SK-N-SH (cell line): ENCODE measurements at regions not wholly inside any gene's neighbourhood (a gene's known extent, or its start where the extent isn't known, plus 50 kb on each side); places are given as distances from the start of the nearest gene placed in this dataset.

Experiments
- CTCF ChIA-PET: fragments of 300-600, 350-600 bp; formaldehyde crosslinking; extraction: SDS; loops from one replicate; lab custom pipeline; 2021; lab: Yijun Ruan, JAX
- POLR2A ChIA-PET: fragments of 350-600 bp; sonication (Branson Sonifier 250); formaldehyde crosslinking; extraction: SDS; loops from one replicate; lab custom pipeline; 2020; ENCODE audit warnings: antibody characterized with exemption, inconsistent platforms; lab: Yijun Ruan, JAX
- DNase-seq: peaks from one replicate; pipeline ENCODE4 v3.0.0; 2012
- H2AFZ ChIP-seq: fragments of 200-600 bp; sonication (generic); 2 replicates; pipeline ENCODE4 v1.8.1; 2016; ENCODE audit warnings: antibody characterized with exemption, mild to moderate bottlenecking, low read depth
- H3F3A ChIP-seq: fragments of 200-600 bp; sonication (generic); replicated peaks from 2 replicates; pipeline ENCODE3; 2016; ENCODE audit warnings: antibody characterized with exemption, mild to moderate bottlenecking; ENCODE audit not compliant: insufficient read depth
- H3K27ac ChIP-seq, 2 experiments: fragments of 200-500 bp in 1 of 2; fragments of 200-600 bp in 1 of 2; sonication (Bioruptor generic) in 1 of 2; sonication (generic), shearing (Covaris generic) in 1 of 2; 2 replicates each; pipeline versions ENCODE4 v1.5.1 to v1.6.1; 2014 to 2016; ENCODE audit warnings: low read depth in 2 of 2, inconsistent platforms in 1 of 2, low read length in 1 of 2, mild to moderate bottlenecking in 1 of 2, mixed read lengths in 1 of 2
- H3K27me3 ChIP-seq: fragments of 200-600 bp; sonication (generic), shearing (Covaris generic); 2 replicates; pipeline ENCODE4 v1.6.1; 2016; ENCODE audit warnings: mixed run types; ENCODE audit not compliant: insufficient read depth
- H3K36me3 ChIP-seq, 2 experiments: fragments of 200-500 bp in 1 of 2; fragments of 200-600 bp in 1 of 2; sonication (Bioruptor generic) in 1 of 2; sonication (generic) in 1 of 2; replicated peaks in 1 of 2; 2 replicates each; pipeline versions ENCODE3 to v1.5.1; 2014 to 2016; ENCODE audit warnings: low read length in 1 of 2, mild to moderate bottlenecking in 1 of 2; ENCODE audit not compliant: insufficient read depth in 2 of 2, control insufficient read depth in 1 of 2
- H3K4me1 ChIP-seq, 2 experiments: fragments of 200-500 bp in 1 of 2; fragments of 200-600 bp in 1 of 2; sonication (Bioruptor generic) in 1 of 2; sonication (generic), shearing (Covaris generic) in 1 of 2; 2 replicates each; pipeline versions ENCODE4 v1.5.1 to v1.6.1; 2014 to 2016; ENCODE audit warnings: low read depth in 1 of 2, low read length in 1 of 2, mixed run types in 1 of 2; ENCODE audit not compliant: insufficient read depth in 2 of 2, control insufficient read depth in 1 of 2
- H3K4me2 ChIP-seq: fragments of 200-600 bp; sonication (generic), shearing (Covaris generic); 2 replicates; pipeline ENCODE4 v1.6.1; 2017; ENCODE audit warnings: mixed run types
- H3K4me3 ChIP-seq, 2 experiments: fragments of 200-500 bp in 1 of 2; fragments of 200-600 bp in 1 of 2; sonication (Bioruptor generic) in 1 of 2; sonication (generic), shearing (Covaris generic) in 1 of 2; 2 replicates each; pipeline versions ENCODE4 v1.5.1 to v1.8.1; 2014 to 2016; ENCODE audit warnings: low read depth in 2 of 2, inconsistent platforms in 1 of 2, low read length in 1 of 2, mild to moderate bottlenecking in 1 of 2, mixed read lengths in 1 of 2, moderate library complexity in 1 of 2
- H3K79me2 ChIP-seq: fragments of 200-600 bp; sonication (generic); 2 replicates; pipeline ENCODE4 v1.8.1; 2017; ENCODE audit warnings: mild to moderate bottlenecking; ENCODE audit not compliant: insufficient read depth
- H3K9ac ChIP-seq: fragments of 200-600 bp; sonication (generic); 2 replicates; pipeline ENCODE4 v1.6.1; 2017; ENCODE audit warnings: mixed run types
- H3K9me2 ChIP-seq: fragments of 200-600 bp; sonication (generic); 2 replicates; pipeline ENCODE4 v1.6.1; 2017; ENCODE audit warnings: mixed run types
- H3K9me3 ChIP-seq: fragments of 200-600 bp; sonication (generic); 2 replicates; pipeline ENCODE4 v1.6.1; 2017; ENCODE audit warnings: mixed run types, mild to moderate bottlenecking, moderate library complexity
- H4K20me1 ChIP-seq: fragments of 200-600 bp; sonication (generic); 2 replicates; pipeline ENCODE4 v1.6.1; 2017; ENCODE audit warnings: mild to moderate bottlenecking, mixed run types; ENCODE audit not compliant: insufficient read depth
- CHD2 ChIP-seq: fragments of 150-350 bp; IDR thresholded peaks from 2 replicates; pipeline ENCODE4 v1.6.1; 2018; ENCODE audit warnings: low read length; ENCODE audit not compliant: partially characterized antibody
- CTCF ChIP-seq: fragments of 200-600 bp; sonication (generic); IDR thresholded peaks from 2 replicates; pipeline ENCODE4 v1.6.1; 2017; ENCODE audit warnings: antibody characterized with exemption, mild to moderate bottlenecking, moderate library complexity
- ELF1 ChIP-seq: IDR thresholded peaks from 2 replicates; pipeline ENCODE4 v1.4.0; 2012
- EP300 ChIP-seq, 2 experiments: IDR thresholded peaks; 2 replicates each; pipeline versions ENCODE4 v1.4.0 to v1.6.1; 2012; ENCODE audit warnings: borderline replicate concordance in 1 of 2, low read depth in 1 of 2, low read length in 1 of 2
- FOSL2 ChIP-seq: IDR thresholded peaks from 2 replicates; pipeline ENCODE4 v1.4.0; 2012; ENCODE audit warnings: low read depth, mild to moderate bottlenecking, moderate library complexity, borderline replicate concordance
- FOXM1 ChIP-seq: IDR thresholded peaks from 2 replicates; pipeline ENCODE4 v1.4.0; 2012; ENCODE audit warnings: low read depth, mild to moderate bottlenecking
- GABPA ChIP-seq: IDR thresholded peaks from 2 replicates; pipeline ENCODE4 v1.4.0; 2012; ENCODE audit warnings: low read depth, mild to moderate bottlenecking
- GATA2 ChIP-seq: sonication (generic); formaldehyde crosslinking; IDR thresholded peaks from 2 replicates; pipeline ENCODE4 v1.5.0; 2020; ENCODE audit warnings: mild to moderate bottlenecking, missing genetic modification reagents
- IRF3 ChIP-seq: fragments of 150-350 bp; IDR thresholded peaks from 2 replicates; pipeline ENCODE4 v1.6.1; 2016; ENCODE audit warnings: mild to moderate bottlenecking, low read depth, low read length
- PBX3 ChIP-seq: IDR thresholded peaks from 2 replicates; pipeline ENCODE4; 2012
- RAD21 ChIP-seq: IDR thresholded peaks from 2 replicates; pipeline ENCODE4 v1.6.1; 2012; ENCODE audit warnings: mild to moderate bottlenecking, low read length
- REST ChIP-seq: IDR thresholded peaks from 2 replicates; pipeline ENCODE4 v1.6.1; 2012; ENCODE audit warnings: mild to moderate bottlenecking, low read depth, low read length, moderate library complexity
- RFX5 ChIP-seq: IDR thresholded peaks from 2 replicates; pipeline ENCODE4 v1.6.1; 2012; ENCODE audit warnings: mild to moderate bottlenecking, improper control_type of control experiment, low read length
- RXRA ChIP-seq: IDR thresholded peaks from 2 replicates; pipeline ENCODE4 v1.4.0; 2012; ENCODE audit warnings: low read depth, mild to moderate bottlenecking, borderline replicate concordance
- SIN3A ChIP-seq: IDR thresholded peaks from 2 replicates; pipeline ENCODE4 v1.6.1; 2012; ENCODE audit warnings: low read depth, mild to moderate bottlenecking, low read length, moderate library complexity, borderline replicate concordance
- SMC3 ChIP-seq: IDR thresholded peaks from 2 replicates; pipeline ENCODE4 v1.6.1; 2012; ENCODE audit warnings: low read depth, low read length, improper control_type of control experiment
- TAF1 ChIP-seq: IDR thresholded peaks from 2 replicates; pipeline ENCODE4 v1.6.1; 2012; ENCODE audit warnings: low read depth, mild to moderate bottlenecking, low read length, moderate library complexity, borderline replicate concordance
- TCF12 ChIP-seq: IDR thresholded peaks from 2 replicates; pipeline ENCODE4 v1.4.0; 2012
- TEAD4 ChIP-seq: IDR thresholded peaks from 2 replicates; pipeline ENCODE4 v1.4.0; 2012; ENCODE audit warnings: mild to moderate bottlenecking, borderline replicate concordance; ENCODE audit not compliant: insufficient read depth
- USF1 ChIP-seq: IDR thresholded peaks from 2 replicates; pipeline ENCODE4 v1.4.0; 2012; ENCODE audit warnings: low read depth, borderline replicate concordance
- WGBS: methylation state at CpG from one replicate; pipeline ENCODE4 v1.1.6; 2017; ENCODE audit warnings: low lambda C conversion rate; 5-methylcytosine and 5-hydroxymethylcytosine counted together

- Histone ChIP-seq H2AFZ (no peak overlapping the region), H3K27me3 (no peaks in the 10 kb centered on the region), H3K79me2 (no peaks in the 10 kb centered on the region), H3F3A (no peaks in the 10 kb centered on the region), H4K20me1 (no peaks in the 10 kb centered on the region), H3K27ac (no peak overlapping the region), H3K9me3 (no peaks in the 10 kb centered on the region), H3K9me2 (no peaks in the 10 kb centered on the region), H3K4me2 (no peak overlapping the region), H3K9ac (no peak overlapping the region), H3K4me1 (no peaks in the 10 kb centered on the region; a peak in 1 of 4 replicates), H3K4me3 (no peak overlapping the region), H3K36me3 (no peaks in the 10 kb centered on the region)
- POLR2A ChIA-PET, result no interaction called here
- no peak for DNase-seq
- CTCF ChIA-PET, result interaction anchor here (0.8 to 1.5 kb wide), 2 partner anchors 24 to 25 kb away, joined by 3 read pairs; no protein-coding TSS in a partner anchor
- WGBS, result 89% methylated on average over 1 of the region's 1 CpG
- TF ChIP-seq CHD2, result no peak
- no peak for TF ChIP-seq TEAD4
- TF ChIP-seq FOSL2, result no peak
- no peak for TF ChIP-seq IRF3
- TF ChIP-seq RXRA, result no peak
- no peak for TF ChIP-seq TCF12
- TF ChIP-seq SIN3A, result no peak
- no peak for TF ChIP-seq GABPA
- no peak for TF ChIP-seq ELF1
These were observed 72.0 kb upstream of the CALCR start for GRCh38 chr7:93646538-93646937.

- no peaks in the 10 kb centered on the region for H3K9me3 ChIP-seq
- no peaks in the 10 kb centered on the region; a peak in 1 of 4 replicates for H3K4me1 ChIP-seq
- CTCF ChIA-PET, result interaction anchor here (1.7 kb wide), 1 partner anchor 14 kb away, joined by 5 read pairs; no protein-coding TSS in a partner anchor
- no peaks in the 10 kb centered on the region for H3K36me3 ChIP-seq
- no peak overlapping the region for H3K27ac ChIP-seq
- H2AFZ ChIP-seq, result no peak overlapping the region
- no peaks in the 10 kb centered on the region for H3K79me2 ChIP-seq
- no peak overlapping the region for H3K9ac ChIP-seq
- H3K9me2 ChIP-seq, result no peaks in the 10 kb centered on the region
- POLR2A ChIA-PET, result no interaction called here
- no peaks in the 10 kb centered on the region for H3K27me3 ChIP-seq
- no peaks in the 10 kb centered on the region for H3F3A ChIP-seq
- no peak overlapping the region for H3K4me3 ChIP-seq
- H3K4me2 ChIP-seq, result no peak overlapping the region
- no peaks in the 10 kb centered on the region for H4K20me1 ChIP-seq
- DNase-seq, result no peak
- no peak for TF ChIP-seq EP300 (IDR thresholded peaks at IDR 0.05; ENCODE audit: borderline replicate concordance in 1 of 2, low read depth in 1 of 2, low read length in 1 of 2)
- TF ChIP-seq SIN3A, result no peak
- no peak for TF ChIP-seq GATA2 (CRISPR knock-in tag)
- no peak for TF ChIP-seq RAD21
- no peak for TF ChIP-seq USF1
- no peak for TF ChIP-seq TAF1
- TF ChIP-seq CTCF, result no peak
- TF ChIP-seq CHD2, result no peak
- no peak for TF ChIP-seq REST
- TF ChIP-seq RFX5, result no peak
- no peak for TF ChIP-seq ELF1
- no peak for TF ChIP-seq GABPA
- TF ChIP-seq RXRA, result no peak
- no peak for TF ChIP-seq PBX3
- TF ChIP-seq TEAD4, result no peak
- no peak for TF ChIP-seq SMC3
- no peak for TF ChIP-seq FOXM1
These were observed 61.8 kb upstream of the CALCR start for GRCh38 chr7:93636276-93636675.
